ELF-1 (cell line): ENCODE measurements at regions not wholly inside any gene's neighbourhood (a gene's known extent, or its start where the extent isn't known, plus 50 kb on each side); places are given as distances from the start of the nearest gene placed in this dataset.
A peak's percentile ranks its signal among the peaks of the same experiment; 100 is the strongest.

Experiments
- DNase-seq: peaks from one replicate; pipeline ENCODE4 v3.0.0-alpha.2; 2016; ENCODE audit warnings: low read depth, low spot score

DNA sequence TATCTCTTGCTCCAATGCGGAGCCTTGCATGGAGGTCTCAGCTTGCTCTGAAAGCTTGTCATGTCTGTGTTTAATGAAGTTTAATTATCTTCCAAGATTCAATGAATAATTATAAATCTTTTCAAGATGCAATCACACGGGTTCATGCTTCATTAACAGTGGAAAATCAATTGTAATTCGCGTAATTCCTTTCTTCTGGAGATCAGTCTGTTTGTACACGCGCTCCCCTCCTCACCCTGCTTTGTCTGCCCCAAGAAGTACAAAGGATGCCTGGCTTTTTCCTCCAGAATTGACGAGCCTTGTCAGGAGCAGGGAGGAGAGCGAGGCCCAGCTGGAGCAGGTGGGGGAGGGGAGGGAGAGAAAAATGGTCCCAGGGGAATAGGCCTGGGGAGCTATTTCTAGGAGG, 65.0 kb upstream of the DISP3 start:
- peak; percentile 54 for DNase-seq

DNA sequence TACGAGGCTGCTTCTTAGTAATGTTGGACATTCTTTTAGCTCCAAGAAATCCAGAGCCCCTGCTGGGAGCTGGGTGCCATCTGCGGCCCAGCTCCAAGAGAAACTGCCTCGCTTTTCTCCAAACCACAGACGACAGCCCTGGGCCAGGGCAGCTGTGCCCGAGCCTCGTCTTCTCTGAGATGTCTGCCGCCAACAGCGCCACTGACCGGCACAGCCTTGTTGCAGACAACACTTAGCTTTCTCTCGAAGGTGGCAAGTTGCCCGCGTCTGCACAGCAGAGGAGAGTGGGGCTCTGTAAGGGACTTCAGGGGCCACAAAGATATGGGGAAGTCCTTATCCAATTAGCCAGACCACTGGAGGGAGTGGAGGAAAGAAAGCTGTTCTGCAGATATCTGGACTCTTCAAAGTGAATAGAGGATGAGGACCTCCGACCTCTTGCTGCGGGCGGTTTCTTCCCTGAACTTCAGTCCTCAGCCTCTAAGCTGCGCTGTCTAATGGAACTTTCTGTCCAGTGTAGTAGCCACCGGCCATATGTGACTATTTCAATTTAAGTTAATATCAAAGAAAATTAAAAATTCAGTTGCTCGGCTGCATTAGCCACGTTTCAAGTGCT, 63.9 kb upstream of the DISP3 start:
- no peak for DNase-seq

DNA sequence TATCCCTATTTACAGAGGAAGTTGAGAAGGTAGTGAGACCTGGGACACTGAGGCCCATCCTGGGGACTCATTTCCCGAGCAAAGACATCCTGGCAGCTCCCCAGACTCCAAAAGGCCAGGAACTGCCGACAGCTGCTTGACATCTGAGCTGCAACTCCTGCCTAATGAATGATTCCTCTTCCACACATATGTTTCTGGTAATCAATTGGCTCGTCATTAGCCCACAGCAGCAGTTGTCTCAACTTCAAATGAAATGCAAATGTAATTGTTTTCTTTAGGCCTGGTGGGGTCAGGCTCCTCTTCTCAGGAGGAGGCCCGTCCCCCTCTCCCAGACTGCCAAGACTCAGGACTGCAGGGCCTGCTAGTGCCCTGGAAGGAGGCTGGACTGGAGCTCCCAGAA, 61.8 kb upstream of the DISP3 start:
- peak; percentile 66 for DNase-seq

DNA sequence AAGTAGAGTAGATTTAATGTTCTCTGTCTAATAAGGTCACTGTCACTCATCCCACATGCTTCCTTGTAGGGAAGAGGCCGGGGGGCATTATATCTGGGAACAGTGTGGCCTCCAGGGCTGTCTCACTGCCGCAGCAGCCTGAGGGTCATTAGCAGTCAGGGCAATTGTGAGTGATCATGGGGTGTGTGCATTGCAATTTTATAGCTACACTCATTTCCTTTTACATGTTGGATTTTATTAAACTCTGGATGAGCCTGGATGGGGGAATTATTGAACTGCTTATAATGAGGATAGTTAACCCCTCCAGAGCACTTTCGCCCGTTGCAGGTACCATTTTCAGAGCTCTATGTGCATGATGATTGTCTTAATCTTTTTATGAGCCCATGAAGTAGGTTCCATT, 60.9 kb upstream of the DISP3 start:
- no peak for DNase-seq

DNA sequence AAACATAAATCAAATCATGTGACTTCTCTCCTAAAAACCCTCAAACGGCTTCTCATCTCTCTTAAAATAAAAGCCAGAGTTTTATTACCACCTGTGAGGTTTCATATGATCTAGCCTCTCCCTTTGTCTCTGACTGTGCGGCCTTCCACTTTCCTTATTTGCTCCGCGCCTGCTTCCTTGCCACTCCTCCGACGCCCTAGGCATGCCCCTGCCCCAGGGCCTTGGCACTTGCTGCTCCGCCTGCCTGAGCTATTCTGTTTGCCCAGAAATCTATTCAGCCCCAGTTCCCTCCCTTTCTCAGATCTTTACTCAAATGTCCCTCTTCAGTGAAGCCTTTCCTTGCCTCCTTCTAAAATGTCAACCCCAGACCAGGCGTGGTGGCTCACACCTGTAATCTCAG, 57.5 kb upstream of the DISP3 start:
- no peak for DNase-seq

DNA sequence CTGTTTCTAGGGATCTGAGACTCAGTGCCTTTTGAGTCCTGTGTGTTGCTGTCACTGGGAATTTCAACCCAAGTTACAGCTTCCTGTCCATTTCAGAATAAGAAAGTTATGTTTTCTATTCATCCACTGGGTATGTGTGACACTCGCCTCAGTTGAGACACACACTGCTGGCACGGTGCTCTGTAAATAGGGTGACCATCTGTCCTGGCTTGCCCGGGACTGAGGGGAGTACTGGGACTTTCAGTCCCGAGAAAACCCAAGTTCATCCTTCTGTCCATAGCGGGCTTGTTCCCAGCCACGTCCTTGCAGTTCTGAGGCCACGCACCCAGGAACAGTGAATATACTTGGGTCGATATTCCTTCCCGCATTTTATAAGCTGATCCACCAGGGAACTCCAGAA, 56.3 kb upstream of the DISP3 start:
- no peak for DNase-seq

DNA sequence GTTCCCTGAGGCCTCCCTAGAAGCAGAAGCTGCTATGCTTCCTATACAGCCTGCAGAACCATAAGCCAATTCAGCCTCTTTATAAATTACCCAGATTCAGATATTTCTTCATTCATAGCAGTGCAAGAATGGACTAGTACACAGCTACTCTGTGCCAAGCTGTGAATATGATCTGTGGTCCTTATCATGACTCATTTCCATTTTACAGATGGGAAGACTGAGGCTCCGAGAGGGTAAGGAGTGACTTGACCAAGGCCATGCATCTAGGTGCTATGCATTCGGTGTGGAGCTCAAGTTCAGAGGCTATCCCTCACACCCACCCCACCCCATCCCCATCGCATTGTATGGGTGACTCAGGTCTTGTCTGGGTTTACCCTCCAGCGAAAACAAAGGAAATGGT, 52.3 kb upstream of the DISP3 start:
- no peak for DNase-seq

DNA sequence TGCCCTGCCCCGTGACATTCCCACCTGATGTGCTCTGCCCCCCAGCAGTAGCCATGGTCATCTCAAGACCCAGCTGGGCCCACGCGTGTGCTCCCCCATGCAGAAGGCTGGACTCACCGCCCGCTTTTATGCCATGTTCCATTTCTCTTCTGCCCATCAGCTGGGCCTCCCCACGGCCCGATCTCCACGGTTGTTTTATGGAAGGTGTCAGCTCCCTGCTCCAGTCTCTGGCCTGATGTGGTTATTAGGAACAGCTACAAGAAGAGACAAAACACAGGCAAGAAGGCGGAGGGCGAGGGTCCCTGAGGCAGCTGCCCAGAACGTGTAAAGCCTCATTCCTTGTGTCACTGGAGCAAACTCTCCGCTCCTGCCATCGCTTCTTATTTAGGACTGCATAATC, 50.2 kb upstream of the DISP3 start:
- no peak for DNase-seq
